ENCODE measurements at regions not wholly inside any gene's neighbourhood (a gene's known extent, or its start where the extent isn't known, plus 50 kb on each side); places are given as distances from the start of the nearest gene placed in this dataset.

- Histone ChIP-seq H4K20me1 (ENCODE audit: low read depth, low read length) (no peaks in the 10 kb centered on the region), H3K27ac (ENCODE audit: low read depth, low read length) (no peak overlapping the region), H3K9ac (ENCODE audit: low read length) (no peak overlapping the region), H3K4me3 (ENCODE audit: insufficient read depth, low read length, poor library complexity, severe bottlenecking) (no peak overlapping the region), H3K9me2 (replicated peaks; ENCODE audit: insufficient read depth, low read length) (no peaks in the 10 kb centered on the region), H3K9me3 (ENCODE audit: insufficient read depth, low read length) (no peaks in the 10 kb centered on the region), H2AFZ (ENCODE audit: low read depth, low read length, severe bottlenecking) (no peak overlapping the region), H3F3A (ENCODE audit: insufficient read depth) (no peaks in the 10 kb centered on the region), H3K4me2 (ENCODE audit: low read depth, low read length, poor library complexity, severe bottlenecking) (no peak overlapping the region), H3K79me2 (ENCODE audit: insufficient read depth, low read length) (no peaks in the 10 kb centered on the region), H3K36me3 (ENCODE audit: low read length) (no peaks in the 10 kb centered on the region), H3K27me3 (ENCODE audit: low read length) (no peaks in the 10 kb centered on the region)
- TF ChIP-seq EZH2phosphoT487 (conservative IDR thresholded peaks at IDR 0.05; ENCODE audit: low read length) (no peak), CTCF (IDR thresholded peaks at IDR 0.05; ENCODE audit: insufficient read depth, low read length, poor library complexity, severe bottlenecking) (no peak)
Observed at GRCh38 chr7:42744746-42745145, 167.1 kb downstream of the C7orf25 start.

- TF ChIP-seq EZH2phosphoT487 (conservative IDR thresholded peaks at IDR 0.05; ENCODE audit: low read length), result no peak
- TF ChIP-seq CTCF (IDR thresholded peaks at IDR 0.05; ENCODE audit: insufficient read depth, low read length, poor library complexity, severe bottlenecking), result no peak
- no peaks in the 10 kb centered on the region for H3K27me3 ChIP-seq (ENCODE audit: low read length)
- no peak overlapping the region for H3K4me2 ChIP-seq (ENCODE audit: low read depth, low read length, poor library complexity, severe bottlenecking)
- H3K27ac ChIP-seq (ENCODE audit: low read depth, low read length), result no peak overlapping the region
- no peaks in the 10 kb centered on the region for H3K36me3 ChIP-seq (ENCODE audit: low read length)
- no peaks in the 10 kb centered on the region for H3K9me2 ChIP-seq (replicated peaks; ENCODE audit: insufficient read depth, low read length)
- no peaks in the 10 kb centered on the region for H3K79me2 ChIP-seq (ENCODE audit: insufficient read depth, low read length)
- no peak overlapping the region for H2AFZ ChIP-seq (ENCODE audit: low read depth, low read length, severe bottlenecking)
- no peaks in the 10 kb centered on the region for H3F3A ChIP-seq (ENCODE audit: insufficient read depth)
- no peak overlapping the region for H3K9ac ChIP-seq (ENCODE audit: low read length)
- H4K20me1 ChIP-seq (ENCODE audit: low read depth, low read length), result no peaks in the 10 kb centered on the region
- H3K4me3 ChIP-seq (ENCODE audit: insufficient read depth, low read length, poor library complexity, severe bottlenecking), result no peak overlapping the region
- no peaks in the 10 kb centered on the region for H3K9me3 ChIP-seq (ENCODE audit: insufficient read depth, low read length)
Observed at GRCh38 chr7:42743077-42743858, 168.6 kb downstream of the C7orf25 start.

- H4K20me1 ChIP-seq (ENCODE audit: low read depth, low read length), result no peaks in the 10 kb centered on the region
Observed at GRCh38 chr7:42742318-42742717, 169.6 kb downstream of the C7orf25 start.

More at GRCh38 chr7:42742318-42742717, 169.6 kb downstream of the C7orf25 start:
- Histone ChIP-seq H3K36me3 (ENCODE audit: low read length) (no peaks in the 10 kb centered on the region), H3F3A (ENCODE audit: insufficient read depth) (no peaks in the 10 kb centered on the region), H3K9me2 (replicated peaks; ENCODE audit: insufficient read depth, low read length) (no peaks in the 10 kb centered on the region), H3K9me3 (ENCODE audit: insufficient read depth, low read length) (no peaks in the 10 kb centered on the region), H3K27me3 (ENCODE audit: low read length) (no peaks in the 10 kb centered on the region), H3K79me2 (ENCODE audit: insufficient read depth, low read length) (no peaks in the 10 kb centered on the region), H3K4me3 (ENCODE audit: insufficient read depth, low read length, poor library complexity, severe bottlenecking) (no peak overlapping the region), H2AFZ (ENCODE audit: low read depth, low read length, severe bottlenecking) (no peak overlapping the region), H3K27ac (ENCODE audit: low read depth, low read length) (no peak overlapping the region), H3K4me2 (ENCODE audit: low read depth, low read length, poor library complexity, severe bottlenecking) (no peak overlapping the region), H3K9ac (ENCODE audit: low read length) (no peak overlapping the region)
- TF ChIP-seq CTCF (IDR thresholded peaks at IDR 0.05; ENCODE audit: insufficient read depth, low read length, poor library complexity, severe bottlenecking) (no peak), EZH2phosphoT487 (conservative IDR thresholded peaks at IDR 0.05; ENCODE audit: low read length) (no peak)

All from SU-DHL-6 (cell line).